ENCODE measurements at regions not wholly inside any gene's neighbourhood (a gene's known extent, or its start where the extent isn't known, plus 50 kb on each side); places are given as distances from the start of the nearest gene placed in this dataset.

GRCh38 chr5:163622799-163623198 is 117.4 kb downstream of the MAT2B start (continued):
- TF ChIP-seq ZNF512 (CRISPR knock-in tag; IDR thresholded peaks at IDR 0.05; ENCODE audit: borderline replicate concordance) = no peak
- TF ChIP-seq CREB1 (CRISPR knock-in tag; IDR thresholded peaks at IDR 0.05) = no peak
- no peak for TF ChIP-seq ZNF232 (CRISPR knock-in tag; IDR thresholded peaks at IDR 0.05)
- TF ChIP-seq CDX4 (CRISPR knock-in tag; IDR thresholded peaks at IDR 0.05; ENCODE audit: borderline replicate concordance) = no peak
- TF ChIP-seq ELF4 (CRISPR knock-in tag; IDR thresholded peaks at IDR 0.05; ENCODE audit: low read depth) = no peak
- TF ChIP-seq RORB (CRISPR knock-in tag; IDR thresholded peaks at IDR 0.05) = no peak
- no peak for TF ChIP-seq NFATC4 (CRISPR knock-in tag; IDR thresholded peaks at IDR 0.05)

- Mint-ChIP-seq H3K27me3 (ENCODE audit: low read depth) (no peaks in the 10 kb centered on the region), H3K4me3 (no peak overlapping the region), H3K36me3 (no peaks in the 10 kb centered on the region), H3K4me1 (no peaks in the 10 kb centered on the region), H3K27ac (no peak overlapping the region), H3K9me3 (peaks cover 4% of the 10 kb centered on the region; the same call in 1 of the 2 replicates)
- POLR2A ChIA-PET = no interaction called here
- CTCF ChIA-PET = no interaction called here
- DNase-seq (ENCODE audit: low spot score) (no peak), ATAC-seq (no peak)
- no peak for TF ChIP-seq NR2C2 (CRISPR knock-in tag; IDR thresholded peaks at IDR 0.05)
- TF ChIP-seq SP1 (CRISPR knock-in tag; conservative IDR thresholded peaks at IDR 0.05) = no peak
- TF ChIP-seq SMAD4 (CRISPR knock-in tag; IDR thresholded peaks at IDR 0.05) = no peak
- no peak for TF ChIP-seq GRHL2 (CRISPR knock-in tag; IDR thresholded peaks at IDR 0.05; ENCODE audit: insufficient replicate concordance, severe bottlenecking)
- no peak for TF ChIP-seq CREM (CRISPR knock-in tag; IDR thresholded peaks at IDR 0.05)
- TF ChIP-seq ZNF416 (CRISPR knock-in tag; IDR thresholded peaks at IDR 0.05) = no peak
- TF ChIP-seq USF2 (CRISPR knock-in tag; IDR thresholded peaks at IDR 0.05) = no peak
- no peak for TF ChIP-seq FOXP4 (CRISPR knock-in tag; IDR thresholded peaks at IDR 0.05)
- TF ChIP-seq TCF7 (CRISPR knock-in tag; IDR thresholded peaks at IDR 0.05; ENCODE audit: low read depth) = no peak
- no peak for TF ChIP-seq CDX4 (CRISPR knock-in tag; IDR thresholded peaks at IDR 0.05; ENCODE audit: borderline replicate concordance)
- TF ChIP-seq MLX (CRISPR knock-in tag; IDR thresholded peaks at IDR 0.05) = no peak
- no peak for TF ChIP-seq ESRRA (CRISPR knock-in tag; IDR thresholded peaks at IDR 0.05; ENCODE audit: borderline replicate concordance)
- no peak for TF ChIP-seq ZNF232 (CRISPR knock-in tag; IDR thresholded peaks at IDR 0.05)
- TF ChIP-seq STAT6 (CRISPR knock-in tag; conservative IDR thresholded peaks at IDR 0.05; ENCODE audit: low read depth) = no peak
- no peak for TF ChIP-seq GABPB1 (CRISPR knock-in tag; IDR thresholded peaks at IDR 0.05)
- TF ChIP-seq E2F1 (CRISPR knock-in tag; IDR thresholded peaks at IDR 0.05) = no peak
- no peak for TF ChIP-seq ARID4B (CRISPR knock-in tag; IDR thresholded peaks at IDR 0.05; ENCODE audit: borderline replicate concordance)
These were observed 118.1 kb downstream of the MAT2B start for GRCh38 chr5:163623524-163623923.
